OCI-LY1 (cell line): ENCODE measurements at regions not wholly inside any gene's neighbourhood (a gene's known extent, or its start where the extent isn't known, plus 50 kb on each side); places are given as distances from the start of the nearest gene placed in this dataset.
"Not testable (repeated sequence)": the region's sequence is repeated elsewhere in the genome, so short reads cannot be mapped to it uniquely, and the experiment has no call there.

Experiments used
- CTCF ChIP-seq: fragments of 200-600 bp; sonication (generic), shearing (Covaris generic); IDR thresholded peaks from 2 replicates; pipeline ENCODE4 v1.5.1; 2017; ENCODE audit warnings: mild to moderate bottlenecking, antibody characterized with exemption, low read length, moderate library complexity, mixed read lengths
- EZH2 ChIP-seq: fragments of 200-600 bp; sonication (generic), shearing (Covaris generic); IDR thresholded peaks from 2 replicates; pipeline ENCODE4 v1.8.0; 2017; ENCODE audit warnings: borderline replicate concordance, mixed run types, mild to moderate bottlenecking, antibody characterized with exemption, low read length, moderate library complexity, mixed read lengths

DNA sequence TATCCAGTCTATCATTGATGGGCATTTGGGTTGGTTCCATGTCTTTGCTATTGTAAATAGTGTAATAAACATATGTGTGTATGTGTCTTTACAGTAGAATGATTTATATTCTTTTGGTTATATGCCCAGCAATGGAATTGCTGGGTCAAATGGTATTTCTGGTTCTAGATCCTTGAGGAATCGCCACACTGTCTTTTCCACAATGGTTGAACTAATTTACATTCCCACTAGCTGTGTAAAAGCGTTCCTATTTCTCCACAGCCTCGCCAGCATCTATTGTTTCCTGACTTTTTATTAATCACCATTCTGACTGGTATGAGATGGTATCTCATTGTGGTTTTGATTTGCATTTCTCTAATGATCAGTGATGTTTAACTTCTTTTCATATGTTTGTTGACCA is 152.7 kb downstream of the CAPZA3 start:
- TF ChIP-seq CTCF, EZH2: not testable (repeated sequence)
